ENCODE measurements at regions not wholly inside any gene's neighbourhood (a gene's known extent, or its start where the extent isn't known, plus 50 kb on each side); places are given as distances from the start of the nearest gene placed in this dataset.
"Not testable (repeated sequence)": the region's sequence is repeated elsewhere in the genome, so short reads cannot be mapped to it uniquely, and the experiment has no call there.

- H3K9me3 ChIP-seq (replicated peaks), result peaks cover 7% of the 10 kb centered on the region; the same call in 1 of the 2 replicates
- H3K4me3 ChIP-seq, result no peak overlapping the region
- H3K27me3 ChIP-seq (replicated peaks), result no peaks in the 10 kb centered on the region
- no peaks in the 10 kb centered on the region for H3K4me1 ChIP-seq (replicated peaks)
- no peak for DNase-seq (ENCODE audit: low read depth in 1 of 2, low spot score in 2 of 2)
- H3K36me3 ChIP-seq, result no peaks in the 10 kb centered on the region
- H3K27ac ChIP-seq, result no peak overlapping the region
Measured at GRCh38 chr2:82752396-82752795, 1706.7 kb downstream of the SUCLG1 start.

- no peaks in the 10 kb centered on the region for H3K36me3 ChIP-seq
- DNase-seq (ENCODE audit: low read depth in 1 of 2, low spot score in 2 of 2), result no peak
- H3K4me1 ChIP-seq (replicated peaks), result no peaks in the 10 kb centered on the region
- H3K27me3 ChIP-seq (replicated peaks), result no peaks in the 10 kb centered on the region
- no peak overlapping the region for H3K27ac ChIP-seq
- H3K9me3 ChIP-seq (replicated peaks), result peaks cover 7% of the 10 kb centered on the region; the same call in 1 of the 2 replicates
- no peak overlapping the region for H3K4me3 ChIP-seq
Measured at GRCh38 chr2:82748653-82749052, 1710.4 kb downstream of the SUCLG1 start.

- no peak for DNase-seq (ENCODE audit: low read depth in 1 of 2, low spot score in 2 of 2)
- Histone ChIP-seq H3K9me3 (replicated peaks) (no peaks in the 10 kb centered on the region), H3K27me3 (replicated peaks) (no peaks in the 10 kb centered on the region), H3K4me1 (replicated peaks) (no peaks in the 10 kb centered on the region), H3K27ac (no peak overlapping the region), H3K4me3 (no peak overlapping the region), H3K36me3 (no peaks in the 10 kb centered on the region)
Measured at GRCh38 chr2:82740527-82740926, 1718.6 kb downstream of the SUCLG1 start.

- DNase-seq (ENCODE audit: low read depth in 1 of 2, low spot score in 2 of 2); H3K4me1 ChIP-seq (replicated peaks); H3K27ac ChIP-seq; H3K9me3 ChIP-seq (replicated peaks); H3K27me3 ChIP-seq (replicated peaks); H3K36me3 ChIP-seq; H3K4me3 ChIP-seq: not testable (repeated sequence)
Measured at GRCh38 chr2:82737965-82738364, 1721.1 kb downstream of the SUCLG1 start.

GRCh38 chr2:82735336-82735735, 1723.7 kb downstream of the SUCLG1 start:
- no peaks in the 10 kb centered on the region for H3K27me3 ChIP-seq (replicated peaks)
- DNase-seq (ENCODE audit: low read depth in 1 of 2, low spot score in 2 of 2), result no peak
- no peaks in the 10 kb centered on the region for H3K4me1 ChIP-seq (replicated peaks)
- no peak overlapping the region for H3K27ac ChIP-seq
- no peak overlapping the region for H3K4me3 ChIP-seq
- no peaks in the 10 kb centered on the region for H3K36me3 ChIP-seq
- no peaks in the 10 kb centered on the region for H3K9me3 ChIP-seq (replicated peaks)

GRCh38 chr2:82731824-82732223, 1727.3 kb downstream of the SUCLG1 start:
- no peaks in the 10 kb centered on the region for H3K4me1 ChIP-seq (replicated peaks)
- H3K27ac ChIP-seq, result no peak overlapping the region
- DNase-seq (ENCODE audit: low read depth in 1 of 2, low spot score in 2 of 2), result no peak
- no peaks in the 10 kb centered on the region for H3K9me3 ChIP-seq (replicated peaks)
- H3K36me3 ChIP-seq, result no peaks in the 10 kb centered on the region
- H3K27me3 ChIP-seq (replicated peaks), result no peaks in the 10 kb centered on the region; the same call in 1 of the 2 replicates
- H3K4me3 ChIP-seq, result no peak overlapping the region

- Histone ChIP-seq H3K27ac (no peak overlapping the region), H3K27me3 (replicated peaks) (no peaks in the 10 kb centered on the region; the same call in 1 of the 2 replicates), H3K4me3 (no peak overlapping the region), H3K36me3 (no peaks in the 10 kb centered on the region), H3K4me1 (replicated peaks) (no peaks in the 10 kb centered on the region), H3K9me3 (replicated peaks) (no peaks in the 10 kb centered on the region)
- DNase-seq (ENCODE audit: low read depth in 1 of 2, low spot score in 2 of 2), result no peak
Measured at GRCh38 chr2:82730811-82731210, 1728.3 kb downstream of the SUCLG1 start.

GRCh38 chr2:82728090-82728489, 1731.0 kb downstream of the SUCLG1 start:
- Histone ChIP-seq H3K27ac (no peak overlapping the region), H3K9me3 (replicated peaks) (no peaks in the 10 kb centered on the region), H3K4me1 (replicated peaks) (no peaks in the 10 kb centered on the region), H3K36me3 (no peaks in the 10 kb centered on the region), H3K27me3 (replicated peaks) (no peaks in the 10 kb centered on the region; the same call in 1 of the 2 replicates), H3K4me3 (no peak overlapping the region)
- DNase-seq (ENCODE audit: low read depth in 1 of 2, low spot score in 2 of 2), result no peak

GRCh38 chr2:82708681-82709080, 1750.4 kb downstream of the SUCLG1 start:
- H3K36me3 ChIP-seq, result no peaks in the 10 kb centered on the region
- no peak overlapping the region for H3K4me3 ChIP-seq
- H3K4me1 ChIP-seq (replicated peaks), result no peaks in the 10 kb centered on the region
- H3K27ac ChIP-seq, result no peak overlapping the region
- no peaks in the 10 kb centered on the region for H3K27me3 ChIP-seq (replicated peaks)
- no peak for DNase-seq (ENCODE audit: low read depth in 1 of 2, low spot score in 2 of 2)
- no peaks in the 10 kb centered on the region for H3K9me3 ChIP-seq (replicated peaks)

GRCh38 chr2:82697231-82697630, 1761.8 kb downstream of the SUCLG1 start:
- no peak for DNase-seq (ENCODE audit: low read depth in 1 of 2, low spot score in 2 of 2)
- Histone ChIP-seq H3K4me1 (replicated peaks) (no peaks in the 10 kb centered on the region), H3K4me3 (no peak overlapping the region), H3K27me3 (replicated peaks) (no peaks in the 10 kb centered on the region), H3K27ac (no peak overlapping the region), H3K36me3 (no peaks in the 10 kb centered on the region), H3K9me3 (replicated peaks) (no peaks in the 10 kb centered on the region)

- no peak overlapping the region for H3K4me3 ChIP-seq
- no peaks in the 10 kb centered on the region for H3K36me3 ChIP-seq
- no peaks in the 10 kb centered on the region for H3K27me3 ChIP-seq (replicated peaks)
- H3K27ac ChIP-seq, result no peak overlapping the region
- no peaks in the 10 kb centered on the region for H3K9me3 ChIP-seq (replicated peaks)
- H3K4me1 ChIP-seq (replicated peaks), result no peaks in the 10 kb centered on the region
- no peak for DNase-seq (ENCODE audit: low read depth in 1 of 2, low spot score in 2 of 2)
Measured at GRCh38 chr2:82694431-82694830, 1764.6 kb downstream of the SUCLG1 start.

GRCh38 chr2:82690757-82691411, 1768.2 kb downstream of the SUCLG1 start:
- no peaks in the 10 kb centered on the region for H3K9me3 ChIP-seq (replicated peaks)
- H3K36me3 ChIP-seq, result no peaks in the 10 kb centered on the region
- no peak overlapping the region for H3K27ac ChIP-seq
- no peak overlapping the region for H3K4me3 ChIP-seq
- no peak for DNase-seq (ENCODE audit: low read depth in 1 of 2, low spot score in 2 of 2)
- no peaks in the 10 kb centered on the region for H3K4me1 ChIP-seq (replicated peaks)
- no peaks in the 10 kb centered on the region for H3K27me3 ChIP-seq (replicated peaks)

GRCh38 chr2:82675186-82675585, 1783.9 kb downstream of the SUCLG1 start:
- Histone ChIP-seq H3K27ac (no peak overlapping the region), H3K36me3 (no peaks in the 10 kb centered on the region), H3K27me3 (replicated peaks) (no peaks in the 10 kb centered on the region), H3K4me3 (no peak overlapping the region), H3K9me3 (replicated peaks) (no peaks in the 10 kb centered on the region), H3K4me1 (replicated peaks) (no peaks in the 10 kb centered on the region)
- DNase-seq (ENCODE audit: low read depth in 1 of 2, low spot score in 2 of 2), result no peak

GRCh38 chr2:82674652-82675051, 1784.4 kb downstream of the SUCLG1 start:
- Histone ChIP-seq H3K27me3 (replicated peaks) (no peaks in the 10 kb centered on the region), H3K9me3 (replicated peaks) (no peaks in the 10 kb centered on the region), H3K36me3 (no peaks in the 10 kb centered on the region), H3K27ac (no peak overlapping the region), H3K4me3 (no peak overlapping the region), H3K4me1 (replicated peaks) (no peaks in the 10 kb centered on the region)
- DNase-seq (ENCODE audit: low read depth in 1 of 2, low spot score in 2 of 2), result no peak

GRCh38 chr2:82667491-82667890, 1791.6 kb downstream of the SUCLG1 start:
- no peaks in the 10 kb centered on the region for H3K36me3 ChIP-seq
- no peaks in the 10 kb centered on the region for H3K9me3 ChIP-seq (replicated peaks)

More at GRCh38 chr2:82667491-82667890, 1791.6 kb downstream of the SUCLG1 start:
- DNase-seq (ENCODE audit: low read depth in 1 of 2, low spot score in 2 of 2), result no peak
- H3K4me1 ChIP-seq (replicated peaks), result no peaks in the 10 kb centered on the region
- no peaks in the 10 kb centered on the region for H3K27me3 ChIP-seq (replicated peaks)
- no peak overlapping the region for H3K27ac ChIP-seq
- no peak overlapping the region for H3K4me3 ChIP-seq
